ENCODE measurements at regions not wholly inside any gene's neighbourhood (a gene's known extent, or its start where the extent isn't known, plus 50 kb on each side); places are given as distances from the start of the nearest gene placed in this dataset.

DNA sequence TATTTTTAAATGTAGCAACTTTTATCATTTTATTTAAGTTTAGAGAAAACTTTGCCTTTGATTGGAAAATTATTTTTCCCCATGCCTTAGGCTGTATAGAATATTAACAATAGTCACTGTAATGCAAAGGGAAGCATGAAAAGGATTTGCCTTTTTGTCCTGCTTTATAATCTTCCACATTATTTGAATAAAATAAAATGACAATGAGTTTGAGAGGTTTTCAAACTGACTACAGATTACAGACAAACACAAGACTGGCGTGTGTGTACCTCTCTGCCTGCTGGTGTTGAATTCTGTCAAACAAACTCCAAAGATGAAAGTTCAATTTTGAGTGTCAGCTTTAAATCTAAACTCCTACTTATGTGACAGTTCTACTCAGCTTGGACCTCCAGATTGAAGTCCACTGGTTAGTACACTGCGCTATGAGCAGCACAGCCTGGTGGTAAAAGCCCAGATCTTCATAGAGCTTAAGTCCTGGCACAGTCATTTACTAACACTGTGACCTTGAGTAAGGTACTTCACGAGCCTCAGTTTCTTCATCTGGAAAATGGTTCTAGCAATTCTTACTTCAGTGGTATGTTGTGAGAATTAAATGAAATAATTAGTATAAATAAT lies 98.3 kb upstream of the CPNE8 start:
- TF ChIP-seq, protein P1, sequence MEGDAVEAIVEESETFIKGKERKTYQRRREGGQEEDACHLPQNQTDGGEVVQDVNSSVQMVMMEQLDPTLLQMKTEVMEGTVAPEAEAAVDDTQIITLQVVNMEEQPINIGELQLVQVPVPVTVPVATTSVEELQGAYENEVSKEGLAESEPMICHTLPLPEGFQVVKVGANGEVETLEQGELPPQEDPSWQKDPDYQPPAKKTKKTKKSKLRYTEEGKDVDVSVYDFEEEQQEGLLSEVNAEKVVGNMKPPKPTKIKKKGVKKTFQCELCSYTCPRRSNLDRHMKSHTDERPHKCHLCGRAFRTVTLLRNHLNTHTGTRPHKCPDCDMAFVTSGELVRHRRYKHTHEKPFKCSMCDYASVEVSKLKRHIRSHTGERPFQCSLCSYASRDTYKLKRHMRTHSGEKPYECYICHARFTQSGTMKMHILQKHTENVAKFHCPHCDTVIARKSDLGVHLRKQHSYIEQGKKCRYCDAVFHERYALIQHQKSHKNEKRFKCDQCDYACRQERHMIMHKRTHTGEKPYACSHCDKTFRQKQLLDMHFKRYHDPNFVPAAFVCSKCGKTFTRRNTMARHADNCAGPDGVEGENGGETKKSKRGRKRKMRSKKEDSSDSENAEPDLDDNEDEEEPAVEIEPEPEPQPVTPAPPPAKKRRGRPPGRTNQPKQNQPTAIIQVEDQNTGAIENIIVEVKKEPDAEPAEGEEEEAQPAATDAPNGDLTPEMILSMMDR (IDR thresholded peaks at IDR 0.05) = no peak
- TF ChIP-seq POLR2AphosphoS5 (IDR thresholded peaks at IDR 0.05) = no peak
- TF ChIP-seq POLR2A (IDR thresholded peaks at IDR 0.05) = no peak
